ENCODE measurements at regions not wholly inside any gene's neighbourhood (a gene's known extent, or its start where the extent isn't known, plus 50 kb on each side); places are given as distances from the start of the nearest gene placed in this dataset.
"Not testable (repeated sequence)": the region's sequence is repeated elsewhere in the genome, so short reads cannot be mapped to it uniquely, and the experiment has no call there.

- not testable (repeated sequence) for H3K36me3 ChIP-seq (ENCODE audit: control insufficient read depth in 2 of 2, insufficient read depth in 2 of 2, low read length in 1 of 2); H3K9me3 ChIP-seq (ENCODE audit: control insufficient read depth in 2 of 2, insufficient read depth in 1 of 2, low read length in 1 of 2); H3K4me3 ChIP-seq (ENCODE audit: low read length in 2 of 2); DNase-seq (ENCODE audit: low read depth in 6 of 9, low spot score in 9 of 9); H3K27ac ChIP-seq (ENCODE audit: low read depth in 1 of 2, low read length in 1 of 2); H3K27me3 ChIP-seq (ENCODE audit: control insufficient read depth in 2 of 2, insufficient read depth in 1 of 2, low read length in 1 of 2); H3K4me1 ChIP-seq (ENCODE audit: control insufficient read depth in 2 of 2, insufficient read depth in 2 of 2, low read length in 2 of 2)
- 91% methylated on average over 1 of the region's 1 CpG for WGBS
Observed at GRCh38 chr9:42409581-42409980, 226.1 kb downstream of the SPATA31A6 start.

GRCh38 chr9:42412354-42412753 is 228.9 kb downstream of the SPATA31A6 start:
- not testable (repeated sequence) for DNase-seq (ENCODE audit: low read depth in 6 of 9, low spot score in 9 of 9); H3K4me1 ChIP-seq (ENCODE audit: control insufficient read depth in 2 of 2, insufficient read depth in 2 of 2, low read length in 2 of 2); H3K9me3 ChIP-seq (ENCODE audit: control insufficient read depth in 2 of 2, insufficient read depth in 1 of 2, low read length in 1 of 2); H3K27me3 ChIP-seq (ENCODE audit: control insufficient read depth in 2 of 2, insufficient read depth in 1 of 2, low read length in 1 of 2); H3K27ac ChIP-seq (ENCODE audit: low read depth in 1 of 2, low read length in 1 of 2); H3K36me3 ChIP-seq (ENCODE audit: control insufficient read depth in 2 of 2, insufficient read depth in 2 of 2, low read length in 1 of 2); H3K4me3 ChIP-seq (ENCODE audit: low read length in 2 of 2)
- 92% methylated on average over 1 of the region's 1 CpG for WGBS

DNA sequence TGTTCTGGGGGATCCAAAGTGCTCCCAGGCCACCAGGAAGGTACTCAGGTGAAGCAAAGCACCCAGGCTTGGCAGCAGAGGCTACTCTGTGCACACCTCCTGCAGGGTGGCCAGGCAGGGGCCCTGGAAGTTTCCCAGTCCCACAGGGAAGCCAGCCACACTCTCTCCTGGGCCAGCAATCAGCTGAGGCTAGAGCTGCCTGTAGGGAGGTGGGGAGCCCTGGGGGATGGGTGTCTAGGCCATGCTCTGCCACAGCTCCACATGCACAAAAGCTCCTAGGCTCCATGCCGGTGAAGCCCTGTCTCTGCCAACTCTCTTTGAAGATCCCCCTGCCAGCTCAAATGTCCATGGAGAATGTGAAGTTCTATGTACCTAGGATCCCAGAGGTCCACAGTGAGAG is 231.4 kb downstream of the SPATA31A6 start:
- H3K27ac ChIP-seq (ENCODE audit: low read depth in 1 of 2, low read length in 1 of 2); H3K4me3 ChIP-seq (ENCODE audit: low read length in 2 of 2); H3K36me3 ChIP-seq (ENCODE audit: control insufficient read depth in 2 of 2, insufficient read depth in 2 of 2, low read length in 1 of 2); H3K4me1 ChIP-seq (ENCODE audit: control insufficient read depth in 2 of 2, insufficient read depth in 2 of 2, low read length in 2 of 2); DNase-seq (ENCODE audit: low read depth in 6 of 9, low spot score in 9 of 9); H3K9me3 ChIP-seq (ENCODE audit: control insufficient read depth in 2 of 2, insufficient read depth in 1 of 2, low read length in 1 of 2); H3K27me3 ChIP-seq (ENCODE audit: control insufficient read depth in 2 of 2, insufficient read depth in 1 of 2, low read length in 1 of 2): not testable (repeated sequence)
- WGBS: no CpG with 5 or more reads among the region's 1 CpG

- not testable (repeated sequence) for H3K27ac ChIP-seq (ENCODE audit: low read depth in 1 of 2, low read length in 1 of 2); H3K27me3 ChIP-seq (ENCODE audit: control insufficient read depth in 2 of 2, insufficient read depth in 1 of 2, low read length in 1 of 2); H3K4me3 ChIP-seq (ENCODE audit: low read length in 2 of 2); DNase-seq (ENCODE audit: low read depth in 6 of 9, low spot score in 9 of 9); H3K9me3 ChIP-seq (ENCODE audit: control insufficient read depth in 2 of 2, insufficient read depth in 1 of 2, low read length in 1 of 2); H3K4me1 ChIP-seq (ENCODE audit: control insufficient read depth in 2 of 2, insufficient read depth in 2 of 2, low read length in 2 of 2); H3K36me3 ChIP-seq (ENCODE audit: control insufficient read depth in 2 of 2, insufficient read depth in 2 of 2, low read length in 1 of 2)
- 100% methylated on average over 1 of the region's 8 CpGs for WGBS
Observed at GRCh38 chr9:42419652-42420051, 236.2 kb downstream of the SPATA31A6 start.

GRCh38 chr9:42420324-42420723 is 236.9 kb downstream of the SPATA31A6 start:
- H3K9me3 ChIP-seq (ENCODE audit: control insufficient read depth in 2 of 2, insufficient read depth in 1 of 2, low read length in 1 of 2); H3K4me3 ChIP-seq (ENCODE audit: low read length in 2 of 2); H3K36me3 ChIP-seq (ENCODE audit: control insufficient read depth in 2 of 2, insufficient read depth in 2 of 2, low read length in 1 of 2); H3K4me1 ChIP-seq (ENCODE audit: control insufficient read depth in 2 of 2, insufficient read depth in 2 of 2, low read length in 2 of 2); H3K27ac ChIP-seq (ENCODE audit: low read depth in 1 of 2, low read length in 1 of 2); H3K27me3 ChIP-seq (ENCODE audit: control insufficient read depth in 2 of 2, insufficient read depth in 1 of 2, low read length in 1 of 2); DNase-seq (ENCODE audit: low read depth in 6 of 9, low spot score in 9 of 9): not testable (repeated sequence)
- WGBS: 86% methylated on average over 2 of the region's 2 CpGs

- H3K9me3 ChIP-seq (ENCODE audit: control insufficient read depth in 2 of 2, insufficient read depth in 1 of 2, low read length in 1 of 2); H3K27ac ChIP-seq (ENCODE audit: low read depth in 1 of 2, low read length in 1 of 2); H3K27me3 ChIP-seq (ENCODE audit: control insufficient read depth in 2 of 2, insufficient read depth in 1 of 2, low read length in 1 of 2); H3K4me1 ChIP-seq (ENCODE audit: control insufficient read depth in 2 of 2, insufficient read depth in 2 of 2, low read length in 2 of 2); DNase-seq (ENCODE audit: low read depth in 6 of 9, low spot score in 9 of 9); H3K36me3 ChIP-seq (ENCODE audit: control insufficient read depth in 2 of 2, insufficient read depth in 2 of 2, low read length in 1 of 2); H3K4me3 ChIP-seq (ENCODE audit: low read length in 2 of 2): not testable (repeated sequence)
- WGBS: 94% methylated on average over 8 of the region's 8 CpGs
Observed at GRCh38 chr9:42421630-42422029, 238.2 kb downstream of the SPATA31A6 start.

GRCh38 chr9:42430674-42431615 is 247.5 kb downstream of the SPATA31A6 start:
- WGBS: 86% methylated on average over 4 of the region's 4 CpGs
- not testable (repeated sequence) for H3K27me3 ChIP-seq (ENCODE audit: control insufficient read depth in 2 of 2, insufficient read depth in 1 of 2, low read length in 1 of 2); H3K36me3 ChIP-seq (ENCODE audit: control insufficient read depth in 2 of 2, insufficient read depth in 2 of 2, low read length in 1 of 2); H3K4me3 ChIP-seq (ENCODE audit: low read length in 2 of 2); DNase-seq (ENCODE audit: low read depth in 6 of 9, low spot score in 9 of 9); H3K4me1 ChIP-seq (ENCODE audit: control insufficient read depth in 2 of 2, insufficient read depth in 2 of 2, low read length in 2 of 2); H3K27ac ChIP-seq (ENCODE audit: low read depth in 1 of 2, low read length in 1 of 2); H3K9me3 ChIP-seq (ENCODE audit: control insufficient read depth in 2 of 2, insufficient read depth in 1 of 2, low read length in 1 of 2)

- 80% methylated on average over 1 of the region's 1 CpG for WGBS
- H3K9me3 ChIP-seq (ENCODE audit: control insufficient read depth in 2 of 2, insufficient read depth in 1 of 2, low read length in 1 of 2); H3K4me3 ChIP-seq (ENCODE audit: low read length in 2 of 2); H3K27ac ChIP-seq (ENCODE audit: low read depth in 1 of 2, low read length in 1 of 2); DNase-seq (ENCODE audit: low read depth in 6 of 9, low spot score in 9 of 9); H3K36me3 ChIP-seq (ENCODE audit: control insufficient read depth in 2 of 2, insufficient read depth in 2 of 2, low read length in 1 of 2); H3K27me3 ChIP-seq (ENCODE audit: control insufficient read depth in 2 of 2, insufficient read depth in 1 of 2, low read length in 1 of 2); H3K4me1 ChIP-seq (ENCODE audit: control insufficient read depth in 2 of 2, insufficient read depth in 2 of 2, low read length in 2 of 2): not testable (repeated sequence)
Observed at GRCh38 chr9:42431616-42432010, 248.2 kb downstream of the SPATA31A6 start.

DNA sequence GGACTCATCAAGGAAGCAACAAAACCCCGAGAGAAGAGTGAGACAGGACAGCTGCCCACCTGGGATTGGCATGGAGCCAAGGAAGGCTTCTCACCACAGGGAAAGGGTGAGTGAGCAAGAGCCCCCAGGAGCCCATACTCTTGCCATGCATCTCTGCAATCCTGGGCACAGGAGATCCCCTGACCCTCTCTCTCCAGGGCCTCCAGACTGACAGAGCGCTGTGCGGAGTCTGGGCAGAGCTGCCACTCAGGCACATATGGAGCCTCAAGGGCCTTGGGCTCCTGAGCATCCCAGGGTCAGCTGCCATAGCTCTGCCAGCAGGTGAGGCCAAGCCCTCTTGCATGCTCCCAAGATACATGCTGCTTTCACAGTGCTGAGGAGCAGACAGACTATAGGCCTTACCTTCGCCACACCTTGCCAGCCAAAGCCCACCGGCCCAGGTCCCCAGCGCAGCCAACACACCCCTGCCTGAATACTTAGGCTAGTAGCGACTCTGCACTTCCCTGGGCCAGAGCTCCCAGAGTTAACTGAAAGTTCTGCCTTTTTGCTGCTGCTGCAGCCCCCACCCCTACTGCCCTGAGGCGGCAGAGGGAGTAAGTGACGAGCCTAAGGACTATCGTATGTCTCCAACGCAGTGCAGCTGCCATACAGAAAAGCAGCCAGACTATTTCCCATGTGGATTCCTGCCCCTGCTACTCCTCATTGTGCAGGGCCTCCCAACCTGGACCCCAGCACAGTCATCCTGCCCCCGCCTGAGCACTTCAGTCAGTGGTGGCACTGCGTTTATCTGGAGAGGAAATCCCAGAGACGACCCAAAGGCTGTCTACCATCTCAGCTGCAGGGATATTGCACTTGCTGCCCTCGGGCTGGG is 251.6 kb downstream of the SPATA31A6 start:
- H3K4me3 ChIP-seq (ENCODE audit: low read length in 2 of 2); H3K4me1 ChIP-seq (ENCODE audit: control insufficient read depth in 2 of 2, insufficient read depth in 2 of 2, low read length in 2 of 2); H3K27me3 ChIP-seq (ENCODE audit: control insufficient read depth in 2 of 2, insufficient read depth in 1 of 2, low read length in 1 of 2); DNase-seq (ENCODE audit: low read depth in 6 of 9, low spot score in 9 of 9); H3K36me3 ChIP-seq (ENCODE audit: control insufficient read depth in 2 of 2, insufficient read depth in 2 of 2, low read length in 1 of 2); H3K27ac ChIP-seq (ENCODE audit: low read depth in 1 of 2, low read length in 1 of 2); H3K9me3 ChIP-seq (ENCODE audit: control insufficient read depth in 2 of 2, insufficient read depth in 1 of 2, low read length in 1 of 2): not testable (repeated sequence)
- 78% methylated on average over 15 of the region's 15 CpGs for WGBS
